SK-N-SH treated with all-trans-retinoic acid at 6 μM for 48 hours (cell line): ENCODE measurements at regions not wholly inside any gene's neighbourhood (a gene's known extent, or its start where the extent isn't known, plus 50 kb on each side); places are given as distances from the start of the nearest gene placed in this dataset.

ENCODE experiments used
- ARNTL ChIP-seq: fragments of 450-650 bp; formaldehyde crosslinking; IDR thresholded peaks from 2 replicates; pipeline ENCODE4 v1.5.0; 2020; ENCODE audit warnings: low read depth, mild to moderate bottlenecking, moderate library complexity, borderline replicate concordance
- BACH2 ChIP-seq: fragments of 250-450 bp; sonication (Bioruptor Pico); IDR thresholded peaks from 2 replicates; pipeline ENCODE4 v1.9.0; 2021; ENCODE audit warnings: mild to moderate bottlenecking, borderline replicate concordance
- CREB5 ChIP-seq: fragments of 250-450 bp; sonication (Bioruptor Pico); IDR thresholded peaks from 2 replicates; pipeline ENCODE4 v1.5.1; 2020; ENCODE audit warnings: low read depth, mild to moderate bottlenecking, moderate library complexity
- ISL1 ChIP-seq: fragments of 250-450 bp; sonication (Bioruptor Pico); IDR thresholded peaks from 2 replicates; pipeline ENCODE4 v2.1.2; 2022; ENCODE audit warnings: mild to moderate bottlenecking, moderate library complexity
- OSR1 ChIP-seq: fragments of 250-450 bp; sonication (Bioruptor Pico); IDR thresholded peaks from 2 replicates; pipeline ENCODE4 v1.8.0; 2022; ENCODE audit warnings: moderate library complexity, mild to moderate bottlenecking, inconsistent platforms
- PATZ1 ChIP-seq: fragments of 250-450 bp; sonication (Bioruptor Pico); IDR thresholded peaks from 2 replicates; pipeline ENCODE4 v1.8.0; 2020; ENCODE audit warnings: mild to moderate bottlenecking, moderate library complexity, borderline replicate concordance
- PPARA ChIP-seq: fragments of 250-450 bp; sonication (Bioruptor Pico); IDR thresholded peaks from 2 replicates; pipeline ENCODE4 v1.5.0; 2020; ENCODE audit warnings: mild to moderate bottlenecking, borderline replicate concordance
- RARB ChIP-seq: fragments of 250-450 bp; sonication (Bioruptor Pico); IDR thresholded peaks from 2 replicates; pipeline ENCODE4 v1.8.0; 2021; ENCODE audit warnings: mild to moderate bottlenecking, moderate library complexity
- TOX ChIP-seq: fragments of 250-450 bp; sonication (Bioruptor Pico); IDR thresholded peaks from 2 replicates; pipeline ENCODE4 v1.8.0; 2021; ENCODE audit warnings: mild to moderate bottlenecking, moderate library complexity, borderline replicate concordance
- ZC3H10 ChIP-seq: fragments of 250-450 bp; sonication (Bioruptor Pico); IDR thresholded peaks from 2 replicates; pipeline ENCODE4 v1.5.1; 2021; ENCODE audit warnings: mild to moderate bottlenecking, moderate library complexity

- no peak for TF ChIP-seq TOX (CRISPR knock-in tag)
- TF ChIP-seq BACH2 = no peak
- TF ChIP-seq OSR1 (CRISPR knock-in tag) = no peak
- TF ChIP-seq PPARA = no peak
- TF ChIP-seq ARNTL = no peak
- TF ChIP-seq CREB5 (CRISPR knock-in tag) = no peak
- no peak for TF ChIP-seq ZC3H10 (CRISPR knock-in tag)
- no peak for TF ChIP-seq PATZ1 (CRISPR knock-in tag)
- TF ChIP-seq ISL1 (CRISPR knock-in tag) = no peak
- no peak for TF ChIP-seq RARB (CRISPR knock-in tag)
Measured at GRCh38 chr1:90139837-90140236, 144.9 kb downstream of the ZNF326 start.
